GM19025 (cell line): ENCODE measurements at regions not wholly inside any gene's neighbourhood (a gene's known extent, or its start where the extent isn't known, plus 50 kb on each side); places are given as distances from the start of the nearest gene placed in this dataset.
"Not testable (repeated sequence)": the region's sequence is repeated elsewhere in the genome, so short reads cannot be mapped to it uniquely, and the experiment has no call there.

Source experiments
- ATAC-seq: cut with Tn5 transposase; IDR thresholded peaks from one replicate; pipeline ENCODE4 v1.9.1; 2021; ENCODE audit warnings: mild to moderate bottlenecking, low read depth, moderate library complexity; ENCODE audit not compliant: unreplicated experiment

- not testable (repeated sequence) for ATAC-seq
Observed at GRCh38 chr6:22215474-22215873, 81.4 kb downstream of the PRL start.

- ATAC-seq = no peak
Observed at GRCh38 chr6:22218410-22218809, 78.4 kb downstream of the PRL start.

- no peak for ATAC-seq
Observed at GRCh38 chr6:22219925-22220324, 76.9 kb downstream of the PRL start.

GRCh38 chr6:22221211-22221610, 75.6 kb downstream of the PRL start:
- no peak for ATAC-seq

- no peak for ATAC-seq
Observed at GRCh38 chr6:22221630-22222029, 75.2 kb downstream of the PRL start.

GRCh38 chr6:22222469-22222868, 74.4 kb downstream of the PRL start:
- ATAC-seq = no peak

- no peak for ATAC-seq
Observed at GRCh38 chr6:22227824-22228610, 68.8 kb downstream of the PRL start.

- no peak for ATAC-seq
Observed at GRCh38 chr6:22231050-22231449, 65.8 kb downstream of the PRL start.

- ATAC-seq = no peak
Observed at GRCh38 chr6:22231616-22232015, 65.2 kb downstream of the PRL start.

- no peak for ATAC-seq
Observed at GRCh38 chr6:22236626-22237414, 60.0 kb downstream of the PRL start.
